NCI-H526 (cell line): ENCODE measurements at regions not wholly inside any gene's neighbourhood (a gene's known extent, or its start where the extent isn't known, plus 50 kb on each side); places are given as distances from the start of the nearest gene placed in this dataset.

Experiments used
- DNase-seq, 2 experiments: peaks; one replicate each; lab custom pipeline; 2025; lab: John Stamatoyannopoulos, UW

- no peak for DNase-seq
Observed at GRCh38 chr9:10999646-11000045, 386.8 kb upstream of the PTPRD start.

GRCh38 chr9:11001546-11001945, 388.7 kb upstream of the PTPRD start:
- no peak for DNase-seq

GRCh38 chr9:11002705-11003104, 389.9 kb upstream of the PTPRD start:
- DNase-seq = no peak

GRCh38 chr9:11003836-11004235, 391.0 kb upstream of the PTPRD start:
- no peak for DNase-seq

- no peak for DNase-seq
Observed at GRCh38 chr9:11011696-11012095, 398.9 kb upstream of the PTPRD start.

GRCh38 chr9:11016081-11016480, 403.3 kb upstream of the PTPRD start:
- no peak for DNase-seq

GRCh38 chr9:11023201-11023600, 410.4 kb upstream of the PTPRD start:
- DNase-seq = no peak

GRCh38 chr9:11025775-11026174, 413.0 kb upstream of the PTPRD start:
- DNase-seq = no peak

- no peak for DNase-seq
Observed at GRCh38 chr9:11038366-11038765, 425.6 kb upstream of the PTPRD start.

- no peak for DNase-seq
Observed at GRCh38 chr9:11039006-11039405, 426.2 kb upstream of the PTPRD start.

GRCh38 chr9:11045589-11045988, 432.8 kb upstream of the PTPRD start:
- no peak for DNase-seq

- DNase-seq = no peak
Observed at GRCh38 chr9:11063263-11063662, 450.5 kb upstream of the PTPRD start.

GRCh38 chr9:11064909-11065308, 452.1 kb upstream of the PTPRD start:
- DNase-seq = peak; percentile 86 to 91

- DNase-seq = no peak
Observed at GRCh38 chr9:11072176-11072575, 459.4 kb upstream of the PTPRD start.

GRCh38 chr9:11086561-11086960, 473.8 kb upstream of the PTPRD start:
- no peak for DNase-seq

- no peak for DNase-seq
Observed at GRCh38 chr9:11088821-11089374, 476.1 kb upstream of the PTPRD start.

GRCh38 chr9:11092974-11093373, 480.2 kb upstream of the PTPRD start:
- no peak for DNase-seq

- no peak for DNase-seq
Observed at GRCh38 chr9:11097020-11097419, 484.2 kb upstream of the PTPRD start.

- DNase-seq = peak in 1 of 2 experiments; percentile 9
Observed at GRCh38 chr9:11103525-11103924, 490.7 kb upstream of the PTPRD start.

- DNase-seq = no peak
Observed at GRCh38 chr9:11107196-11107595, 494.4 kb upstream of the PTPRD start.

- no peak for DNase-seq
Observed at GRCh38 chr9:11128156-11128555, 515.4 kb upstream of the PTPRD start.

- DNase-seq = no peak
Observed at GRCh38 chr9:11135851-11136250, 523.0 kb upstream of the PTPRD start.

- no peak for DNase-seq
Observed at GRCh38 chr9:11141357-11141756, 528.6 kb upstream of the PTPRD start.

- DNase-seq = no peak
Observed at GRCh38 chr9:11142965-11143738, 530.4 kb upstream of the PTPRD start.
